GM10266 (cell line): ENCODE measurements at regions not wholly inside any gene's neighbourhood (a gene's known extent, or its start where the extent isn't known, plus 50 kb on each side); places are given as distances from the start of the nearest gene placed in this dataset.

Source experiments
- DNase-seq: peaks from one replicate; pipeline ENCODE4 v3.0.0; 2012; ENCODE audit errors: extremely low spot score
- TF ChIP-seq, protein P1 (sequence below): IDR thresholded peaks from 2 replicates; pipeline ENCODE4 v1.5.1; 2012; ENCODE audit warnings: mild to moderate bottlenecking, low read depth; ENCODE audit not compliant: control insufficient read depth, insufficient read depth; ENCODE audit errors: missing control alignments

GRCh38 chr1:104989012-104989411 lies 1239.3 kb downstream of the AMY1C start:
- TF ChIP-seq, protein P1, sequence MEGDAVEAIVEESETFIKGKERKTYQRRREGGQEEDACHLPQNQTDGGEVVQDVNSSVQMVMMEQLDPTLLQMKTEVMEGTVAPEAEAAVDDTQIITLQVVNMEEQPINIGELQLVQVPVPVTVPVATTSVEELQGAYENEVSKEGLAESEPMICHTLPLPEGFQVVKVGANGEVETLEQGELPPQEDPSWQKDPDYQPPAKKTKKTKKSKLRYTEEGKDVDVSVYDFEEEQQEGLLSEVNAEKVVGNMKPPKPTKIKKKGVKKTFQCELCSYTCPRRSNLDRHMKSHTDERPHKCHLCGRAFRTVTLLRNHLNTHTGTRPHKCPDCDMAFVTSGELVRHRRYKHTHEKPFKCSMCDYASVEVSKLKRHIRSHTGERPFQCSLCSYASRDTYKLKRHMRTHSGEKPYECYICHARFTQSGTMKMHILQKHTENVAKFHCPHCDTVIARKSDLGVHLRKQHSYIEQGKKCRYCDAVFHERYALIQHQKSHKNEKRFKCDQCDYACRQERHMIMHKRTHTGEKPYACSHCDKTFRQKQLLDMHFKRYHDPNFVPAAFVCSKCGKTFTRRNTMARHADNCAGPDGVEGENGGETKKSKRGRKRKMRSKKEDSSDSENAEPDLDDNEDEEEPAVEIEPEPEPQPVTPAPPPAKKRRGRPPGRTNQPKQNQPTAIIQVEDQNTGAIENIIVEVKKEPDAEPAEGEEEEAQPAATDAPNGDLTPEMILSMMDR: no peak
- DNase-seq: no peak

DNA sequence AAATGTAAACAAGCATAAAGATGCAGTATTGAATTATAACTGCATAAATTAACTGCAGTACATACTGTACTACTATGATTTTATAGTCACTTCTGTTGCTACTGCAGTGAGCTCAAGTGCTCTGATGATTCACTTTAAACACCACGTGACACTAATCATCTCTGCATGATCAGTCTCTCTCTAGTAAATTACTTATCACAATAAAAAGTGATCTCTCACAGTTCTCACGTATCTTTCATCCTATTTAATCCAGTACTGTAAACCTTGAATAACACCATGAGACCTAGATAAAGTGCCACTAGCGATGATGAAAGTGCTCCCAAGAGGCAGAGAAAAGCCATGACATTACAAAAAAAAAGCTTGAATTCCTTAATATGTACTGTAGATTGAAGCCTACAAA lies 1242.0 kb downstream of the AMY1C start:
- no peak for DNase-seq
- TF ChIP-seq, protein P1: no peak

DNA sequence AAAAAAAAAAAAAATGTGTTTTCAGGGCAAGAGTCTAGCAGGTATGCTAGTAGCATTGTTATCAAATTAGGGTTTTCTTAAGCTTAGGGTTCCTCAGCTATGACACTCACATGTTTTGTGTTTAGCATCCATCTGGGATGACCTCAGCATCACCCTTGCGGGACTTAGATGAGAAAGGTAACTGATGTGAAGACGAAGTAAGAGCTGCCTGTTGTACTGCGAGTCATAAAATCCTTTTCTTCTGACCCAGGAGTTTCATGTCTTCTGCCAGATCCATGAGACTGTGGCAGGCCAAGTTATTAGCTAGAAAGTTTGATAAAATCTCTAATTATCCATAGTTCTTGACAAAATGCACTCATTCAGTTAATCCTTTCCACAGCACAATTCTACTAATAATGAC lies 1251.1 kb downstream of the AMY1C start:
- TF ChIP-seq, protein P1: no peak
- no peak for DNase-seq

- DNase-seq: no peak
- TF ChIP-seq, protein P1: no peak
Observed at GRCh38 chr1:105004515-105004914, 1254.8 kb downstream of the AMY1C start.

GRCh38 chr1:105005594-105006195 lies 1256.0 kb downstream of the AMY1C start:
- TF ChIP-seq, protein P1: no peak
- DNase-seq: no peak

GRCh38 chr1:105017587-105017986 lies 1267.9 kb downstream of the AMY1C start:
- DNase-seq: no peak
- TF ChIP-seq, protein P1: no peak

DNA sequence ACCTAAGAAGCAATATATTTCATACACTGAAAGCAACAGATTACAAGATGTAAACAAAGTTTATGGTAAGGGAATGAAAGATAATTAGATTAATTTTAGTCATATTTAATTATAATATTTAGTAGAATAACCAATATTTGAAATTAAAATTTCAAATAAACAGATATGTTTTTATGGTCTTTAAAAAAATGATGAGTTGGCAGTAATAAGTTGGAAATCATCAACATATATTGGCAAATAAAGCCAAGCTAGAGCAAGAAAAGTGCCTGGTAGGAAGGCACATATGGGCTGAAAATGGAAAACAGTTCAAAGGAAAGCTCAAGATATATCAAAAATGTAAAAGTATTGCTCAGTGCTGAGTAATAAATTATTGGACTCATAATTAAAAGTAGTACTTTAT lies 1274.0 kb downstream of the AMY1C start:
- no peak for DNase-seq
- TF ChIP-seq, protein P1: no peak
